Left lung (tissue), 4 donors: ENCODE measurements at regions not wholly inside any gene's neighbourhood (a gene's known extent, or its start where the extent isn't known, plus 50 kb on each side); places are given as distances from the start of the nearest gene placed in this dataset.
"Not testable (repeated sequence)": the region's sequence is repeated elsewhere in the genome, so short reads cannot be mapped to it uniquely, and the experiment has no call there.

ENCODE experiments used
- ATAC-seq: fragments of 200-7000 bp; cut with Tn5 transposase; one replicate; pipeline ENCODE4 v1.9.1; 2020; ENCODE audit warnings: moderate library complexity
- DNase-seq, 4 donors: peaks; one replicate each; pipeline ENCODE4 v3.0.0-alpha.2; 2013 to 2020
- H3K27ac ChIP-seq, 2 donors: fragments of 200-600 bp; sonication (generic) in 1 of 2; one replicate each; pipeline versions ENCODE4 v1.5.0 to v1.8.0; 2020 to 2021
- H3K27me3 ChIP-seq, 2 donors: fragments of 200-600 bp; sonication (generic) in 1 of 2; one replicate each; pipeline versions ENCODE4 v1.5.0 to v1.8.0; 2020 to 2021
- H3K36me3 ChIP-seq, 2 donors: fragments of 200-600 bp; sonication (generic) in 1 of 2; one replicate each; pipeline versions ENCODE4 v1.5.0 to v1.8.0; 2020 to 2021
- H3K4me1 ChIP-seq, 2 donors: fragments of 200-600 bp; one replicate each; pipeline ENCODE4 v1.8.0; 2021
- H3K4me3 ChIP-seq, 2 donors: fragments of 200-600 bp; sonication (generic) in 1 of 2; one replicate each; pipeline versions ENCODE4 v1.5.0 to v1.8.0; 2020 to 2021; ENCODE audit warnings: mild to moderate bottlenecking in 1 of 2
- H3K9me3 ChIP-seq, 2 donors: fragments of 200-600 bp; sonication (generic) in 1 of 2; one replicate each; pipeline versions ENCODE4 v1.5.0 to v1.8.0; 2020 to 2021
- CTCF ChIP-seq, 2 donors: fragments of 200-600 bp; sonication (generic) in 1 of 2; IDR thresholded peaks; one replicate each; pipeline versions ENCODE4 v1.5.0 to v1.8.0; 2021; ENCODE audit warnings: antibody characterized with exemption in 2 of 2
- intact Hi-C, 2 donors: fragments of 100-400 bp; cut with DNase I; formaldehyde crosslinking; loops; one replicate each; pipeline versions ENCODE4 v1.11.2 to v1.14.2; 2022
- donor health status: DM: no; HTN: yes; CAD: no.
- donor health status: DM: no; HTN: no; CAD: no.

DNA sequence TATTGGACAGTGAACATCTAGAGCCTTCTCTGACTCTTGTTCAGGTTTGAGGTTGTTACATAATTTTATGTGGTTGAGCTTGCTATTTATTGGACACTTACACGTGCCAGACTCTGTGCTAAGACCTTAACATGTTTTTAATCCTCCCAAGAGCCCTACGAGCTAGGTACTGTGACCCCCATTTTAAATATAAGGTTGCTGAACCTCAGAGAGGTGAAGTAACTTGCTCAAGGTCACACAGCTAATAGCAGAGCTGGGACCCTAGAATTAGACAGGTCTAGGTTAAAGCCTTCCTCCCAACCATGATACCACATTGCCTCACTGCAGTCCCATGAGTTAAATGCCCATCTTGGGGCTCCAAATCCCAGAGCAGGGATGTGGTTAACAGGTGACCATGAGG is 135.7 kb upstream of the PITX1 start:
- Histone ChIP-seq H3K4me1 (no peaks in the 10 kb centered on the region), H3K27me3 (peaks cover 0 to 63% of the 10 kb centered on the region in 2 donors), H3K27ac (no peak overlapping the region), H3K9me3 (no peaks in the 10 kb centered on the region), H3K36me3 (no peaks in the 10 kb centered on the region), H3K4me3 (no peak overlapping the region)
- intact Hi-C loops: no loop called here
- no peak for DNase-seq
- TF ChIP-seq CTCF (IDR thresholded peaks at IDR 0.05): no peak
- no peak for ATAC-seq

DNA sequence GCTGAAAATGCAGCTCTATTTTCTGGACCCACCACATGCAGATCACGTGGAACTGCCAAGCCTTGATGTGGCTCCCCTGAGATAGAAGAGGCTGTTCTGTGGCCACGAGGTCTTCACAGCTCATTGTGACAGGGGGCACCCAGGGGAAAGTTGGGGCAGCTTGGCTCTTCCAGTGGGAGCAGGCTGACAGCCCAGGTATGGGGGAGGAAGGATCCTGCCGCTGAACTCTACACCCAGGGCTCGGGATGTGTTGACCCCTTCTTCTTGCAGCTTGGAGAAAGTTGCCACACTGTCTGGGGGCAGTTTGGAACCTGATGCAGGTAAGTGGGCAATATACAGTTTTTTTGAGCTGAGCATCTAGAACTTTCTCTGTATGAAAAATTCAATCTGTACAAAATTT is 133.6 kb upstream of the PITX1 start:
- Histone ChIP-seq H3K9me3 (no peaks in the 10 kb centered on the region), H3K4me3 (no peak overlapping the region), H3K27ac (no peak overlapping the region), H3K36me3 (no peaks in the 10 kb centered on the region), H3K4me1 (no peaks in the 10 kb centered on the region), H3K27me3 (peaks cover 3 to 59% of the 10 kb centered on the region in 2 donors)
- no peak for DNase-seq
- TF ChIP-seq CTCF (IDR thresholded peaks at IDR 0.05): no peak
- ATAC-seq: no peak
- intact Hi-C loops: no loop called here

GRCh38 chr5:135164873-135165614 is 131.0 kb upstream of the PITX1 start:
- DNase-seq, ATAC-seq: not testable (repeated sequence)

GRCh38 chr5:135163964-135164363 is 129.9 kb upstream of the PITX1 start:
- Histone ChIP-seq H3K27me3 (peaks cover 3 to 42% of the 10 kb centered on the region in 2 donors), H3K4me1 (no peaks in the 10 kb centered on the region), H3K36me3 (no peaks in the 10 kb centered on the region), H3K4me3 (no peak overlapping the region), H3K27ac (no peak overlapping the region), H3K9me3 (peaks cover 0 to 6% of the 10 kb centered on the region in 2 donors)
- DNase-seq (no peak), ATAC-seq (no peak)
- TF ChIP-seq CTCF (IDR thresholded peaks at IDR 0.05): no peak
- intact Hi-C loops: no loop called here

More at GRCh38 chr5:135164873-135165614, 131.0 kb upstream of the PITX1 start:
- H3K36me3 ChIP-seq, H3K9me3 ChIP-seq, H3K4me3 ChIP-seq, H3K4me1 ChIP-seq, intact Hi-C loops, H3K27ac ChIP-seq: not testable (repeated sequence)
- H3K27me3 ChIP-seq: peaks cover 3 to 53% of the 10 kb centered on the region in 2 donors

GRCh38 chr5:135163391-135163790 is 129.4 kb upstream of the PITX1 start:
- Histone ChIP-seq H3K27me3 (peaks cover 3 to 37% of the 10 kb centered on the region in 2 donors), H3K27ac (no peak overlapping the region), H3K4me3 (no peak overlapping the region), H3K4me1 (no peaks in the 10 kb centered on the region), H3K36me3 (no peaks in the 10 kb centered on the region), H3K9me3 (peaks cover 0 to 11% of the 10 kb centered on the region in 2 donors)
- intact Hi-C loops: no loop called here
- ATAC-seq: no peak
- TF ChIP-seq CTCF (IDR thresholded peaks at IDR 0.05): no peak
- no peak for DNase-seq
